ENCODE measurements at regions not wholly inside any gene's neighbourhood (a gene's known extent, or its start where the extent isn't known, plus 50 kb on each side); places are given as distances from the start of the nearest gene placed in this dataset.

- no peak overlapping the region for H3K4me3 ChIP-seq (ENCODE audit: low read depth, low read length)
- no peak for TF ChIP-seq CTCF (IDR thresholded peaks at IDR 0.05; ENCODE audit: insufficient read depth, low read depth, low read length, missing control alignments)
- no peak for DNase-seq (ENCODE audit: low read depth)
These were observed 146.7 kb upstream of the MGMT start for GRCh38 chr10:129320340-129320739.

DNA sequence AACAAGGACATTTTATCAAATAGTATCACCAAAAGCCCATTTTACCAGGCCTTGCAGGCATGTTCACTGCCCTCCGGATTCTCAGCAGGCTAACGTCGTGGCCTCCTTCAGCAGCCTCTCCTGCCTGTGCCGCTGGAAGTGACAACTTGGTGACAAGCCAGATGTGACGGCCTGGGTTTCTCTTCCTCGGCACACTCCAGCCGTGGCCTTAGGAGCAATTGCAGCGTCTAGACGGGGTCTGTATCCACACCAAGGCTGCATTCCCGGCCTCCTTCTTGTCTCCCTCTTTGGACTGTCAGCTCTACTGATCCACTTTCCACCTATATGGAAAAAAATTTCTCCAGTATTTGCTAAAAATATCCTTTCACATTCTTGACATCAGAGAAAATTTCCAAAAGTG, 145.3 kb upstream of the MGMT start:
- no peak for TF ChIP-seq CTCF (IDR thresholded peaks at IDR 0.05; ENCODE audit: insufficient read depth, low read depth, low read length, missing control alignments)
- no peak for DNase-seq (ENCODE audit: low read depth)
- H3K4me3 ChIP-seq (ENCODE audit: low read depth, low read length): no peak overlapping the region

- DNase-seq (ENCODE audit: low read depth): no peak
- no peak overlapping the region for H3K4me3 ChIP-seq (ENCODE audit: low read depth, low read length)
- no peak for TF ChIP-seq CTCF (IDR thresholded peaks at IDR 0.05; ENCODE audit: insufficient read depth, low read depth, low read length, missing control alignments)
These were observed 143.9 kb upstream of the MGMT start for GRCh38 chr10:129322933-129323820.

DNA sequence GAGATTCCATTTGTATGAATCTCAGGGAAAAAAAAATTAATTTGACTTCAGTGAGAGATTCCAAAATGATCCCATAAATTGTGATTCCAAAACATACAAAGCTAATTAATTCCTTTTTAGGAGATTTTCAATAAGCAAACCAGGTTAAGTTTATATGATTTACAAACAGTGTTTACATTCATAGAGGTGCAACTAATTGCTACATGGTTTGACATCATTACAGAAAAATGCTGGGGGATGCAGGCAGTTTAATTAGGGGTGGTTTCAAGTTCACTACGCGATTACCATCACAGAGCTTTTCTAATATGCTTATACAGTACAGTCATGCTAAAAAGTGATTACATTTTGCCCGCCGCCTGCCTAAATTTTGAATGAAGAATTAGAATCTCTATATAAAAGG, 143.2 kb upstream of the MGMT start:
- no peak for TF ChIP-seq CTCF (IDR thresholded peaks at IDR 0.05; ENCODE audit: insufficient read depth, low read depth, low read length, missing control alignments)
- DNase-seq (ENCODE audit: low read depth): no peak

DNA sequence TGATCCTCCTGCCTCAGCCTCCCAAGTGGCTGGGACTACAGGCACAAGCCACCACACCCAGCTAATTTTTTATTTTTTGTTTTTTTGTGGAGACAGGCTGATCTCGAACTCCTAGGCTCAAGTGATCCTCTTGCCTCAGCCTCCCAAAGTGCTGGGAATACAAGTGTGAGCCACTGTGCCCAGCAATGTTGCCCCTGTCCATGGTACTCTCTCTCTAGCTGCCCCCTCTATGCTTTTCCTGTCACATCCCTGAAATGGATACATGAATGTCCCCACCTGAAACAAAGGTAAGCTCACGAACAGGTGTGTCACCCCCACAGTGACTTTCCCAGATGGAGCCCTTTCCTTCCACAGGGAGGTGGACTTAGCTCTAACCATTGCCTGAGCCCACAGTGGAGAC, 141.1 kb upstream of the MGMT start:
- no peak for TF ChIP-seq CTCF (IDR thresholded peaks at IDR 0.05; ENCODE audit: insufficient read depth, low read depth, low read length, missing control alignments)
- H3K4me3 ChIP-seq (ENCODE audit: low read depth, low read length): no peak overlapping the region
- no peak for DNase-seq (ENCODE audit: low read depth)

More for the DNA sequence above, 143.2 kb upstream of the MGMT start:
- H3K4me3 ChIP-seq (ENCODE audit: low read depth, low read length): no peak overlapping the region

- no peak for TF ChIP-seq CTCF (IDR thresholded peaks at IDR 0.05; ENCODE audit: insufficient read depth, low read depth, low read length, missing control alignments)
- H3K4me3 ChIP-seq (ENCODE audit: low read depth, low read length): no peak overlapping the region
- no peak for DNase-seq (ENCODE audit: low read depth)
These were observed 138.5 kb upstream of the MGMT start for GRCh38 chr10:129328546-129328945.

All from GM12865 (cell line).